Liver (tissue), 8 donors: ENCODE measurements at regions not wholly inside any gene's neighbourhood (a gene's known extent, or its start where the extent isn't known, plus 50 kb on each side); places are given as distances from the start of the nearest gene placed in this dataset.

Experiments
- DNase-seq: peaks from one replicate; pipeline ENCODE4 v3.0.0-alpha.2; 2017; ENCODE audit warnings: low spot score
- H3K27ac ChIP-seq, 2 donors: one replicate each; pipeline ENCODE4 v1.7.0; 2013; ENCODE audit warnings: inconsistent platforms in 2 of 2, low read length in 2 of 2, control low read depth in 1 of 2, low read depth in 1 of 2, mild to moderate bottlenecking in 1 of 2
- H3K27me3 ChIP-seq, 4 donors: one replicate each; pipeline versions ENCODE4 v1.6.1 to v1.7.0; 2013; ENCODE audit warnings: low read length in 3 of 4, inconsistent platforms in 1 of 4, mild to moderate bottlenecking in 1 of 4, moderate library complexity in 1 of 4; ENCODE audit not compliant: control insufficient read depth in 4 of 4, insufficient read depth in 4 of 4
- H3K36me3 ChIP-seq, 4 donors: one replicate each; pipeline versions ENCODE4 v1.6.1 to v1.7.0; 2013; ENCODE audit warnings: low read length in 3 of 4, mild to moderate bottlenecking in 3 of 4, low read depth in 1 of 4, moderate library complexity in 1 of 4; ENCODE audit not compliant: control insufficient read depth in 4 of 4, insufficient read depth in 3 of 4
- H3K4me1 ChIP-seq, 4 donors: one replicate each; pipeline versions ENCODE4 v1.6.1 to v1.7.0; 2013; ENCODE audit warnings: low read length in 3 of 4, mild to moderate bottlenecking in 3 of 4, moderate library complexity in 1 of 4; ENCODE audit not compliant: control insufficient read depth in 4 of 4, insufficient read depth in 4 of 4
- H3K4me3 ChIP-seq, 3 donors: one replicate each; pipeline versions ENCODE4 v1.6.1 to v1.7.0; 2013; ENCODE audit warnings: low read length in 3 of 3, control low read depth in 1 of 3, low read depth in 1 of 3, mild to moderate bottlenecking in 1 of 3
- H3K9ac ChIP-seq, 2 donors: one replicate each; pipeline ENCODE4 v1.7.0; 2013; ENCODE audit warnings: low read length in 2 of 2, mild to moderate bottlenecking in 2 of 2, moderate library complexity in 2 of 2, control low read depth in 1 of 2, low read depth in 1 of 2
- H3K9me3 ChIP-seq, 4 donors: one replicate each; pipeline versions ENCODE4 v1.6.1 to v1.7.0; 2013; ENCODE audit warnings: low read length in 3 of 4; ENCODE audit not compliant: control insufficient read depth in 4 of 4
- CTCF ChIP-seq: fragments of 150-350 bp; IDR thresholded peaks from 2 replicates; pipeline ENCODE4 v1.5.1; 2017; ENCODE audit warnings: improper control_type of control experiment, low read depth, low read length; ENCODE audit not compliant: missing input control
- EGR1 ChIP-seq, 2 donors: IDR thresholded peaks; 2 replicates each; pipeline ENCODE4 v1.6.1; 2016 to 2018; ENCODE audit warnings: antibody characterized with exemption in 2 of 2, low read depth in 2 of 2
- FOXA1 ChIP-seq: IDR thresholded peaks from 2 replicates; pipeline ENCODE4 v1.6.1; 2016; ENCODE audit warnings: antibody characterized with exemption
- FOXA2 ChIP-seq: IDR thresholded peaks from 2 replicates; pipeline ENCODE4 v1.6.1; 2016; ENCODE audit warnings: antibody characterized with exemption
- GABPA ChIP-seq, 2 donors: IDR thresholded peaks in 1 of 2; conservative IDR thresholded peaks in 1 of 2; 2 replicates each; pipeline ENCODE4 v1.6.1; 2016; ENCODE audit warnings: antibody characterized with exemption in 2 of 2, mild to moderate bottlenecking in 1 of 2, moderate library complexity in 1 of 2
- HNF4A ChIP-seq, 2 donors: conservative IDR thresholded peaks; 2 replicates each; pipeline ENCODE4 v1.6.1; 2016; ENCODE audit warnings: antibody characterized with exemption in 2 of 2, mild to moderate bottlenecking in 2 of 2
- HNF4G ChIP-seq: IDR thresholded peaks from 2 replicates; pipeline ENCODE4 v1.6.1; 2016; ENCODE audit warnings: antibody characterized with exemption
- JUND ChIP-seq, 2 donors: IDR thresholded peaks; 2 replicates each; pipeline ENCODE4 v1.6.1; 2016; ENCODE audit warnings: antibody characterized with exemption in 2 of 2
- NR2F2 ChIP-seq: IDR thresholded peaks from 2 replicates; pipeline ENCODE4 v1.6.1; 2016; ENCODE audit warnings: antibody characterized with exemption
- REST ChIP-seq: IDR thresholded peaks from 2 replicates; pipeline ENCODE4 v1.6.1; 2016; ENCODE audit warnings: antibody characterized with exemption, mild to moderate bottlenecking
- YY1 ChIP-seq: IDR thresholded peaks from 2 replicates; pipeline ENCODE4 v1.6.1; 2016; ENCODE audit warnings: antibody characterized with exemption, mild to moderate bottlenecking
- ZBTB33 ChIP-seq: IDR thresholded peaks from 2 replicates; pipeline ENCODE4 v1.6.1; 2016; ENCODE audit warnings: antibody characterized with exemption
- WGBS: extraction: QIAGEN DNeasy Blood & Tissue Kit; methylation state at CpG from one replicate; pipeline ENCODE4 v1.1.7; 2013; 5-methylcytosine and 5-hydroxymethylcytosine counted together
- TF ChIP-seq, protein P1 (sequence below): IDR thresholded peaks from 2 replicates; pipeline ENCODE4 v1.6.1; 2016; ENCODE audit warnings: antibody characterized with exemption
- donor health status: healthy.
- donor health status: healthy.
- donor health status: healthy.
- donor health status: healthy.
- donor health status: healthy.

- Histone ChIP-seq H3K27ac (no peak overlapping the region), H3K4me3 (no peak overlapping the region), H3K36me3 (peaks cover 0 to 36% (median 21%) of the 10 kb centered on the region in 4 donors), H3K9me3 (no peaks in the 10 kb centered on the region), H3K4me1 (no peaks in the 10 kb centered on the region), H3K9ac (no peak overlapping the region), H3K27me3 (no peaks in the 10 kb centered on the region)
- WGBS: 87% methylated on average over 5 of the region's 5 CpGs
- TF ChIP-seq EGR1 (IDR thresholded peaks at IDR 0.05; ENCODE audit: low read depth in 2 of 2): no peak
- TF ChIP-seq, protein P1, sequence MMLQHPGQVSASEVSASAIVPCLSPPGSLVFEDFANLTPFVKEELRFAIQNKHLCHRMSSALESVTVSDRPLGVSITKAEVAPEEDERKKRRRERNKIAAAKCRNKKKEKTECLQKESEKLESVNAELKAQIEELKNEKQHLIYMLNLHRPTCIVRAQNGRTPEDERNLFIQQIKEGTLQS: no peak
- no peak for TF ChIP-seq CTCF
- no peak for TF ChIP-seq GABPA (IDR thresholded peaks at IDR 0.05 in 1 of 2, conservative IDR thresholded peaks at IDR 0.05 in 1 of 2)
- TF ChIP-seq FOXA2: no peak
- DNase-seq: no peak
Observed at GRCh38 chr21:28872218-28872617, 120.5 kb downstream of the LTN1 start.

GRCh38 chr21:28871388-28872010, 121.2 kb downstream of the LTN1 start:
- H3K4me3 ChIP-seq: no peak overlapping the region
- no peaks in the 10 kb centered on the region for H3K9me3 ChIP-seq
- 94% methylated on average over 3 of the region's 3 CpGs for WGBS
- no peaks in the 10 kb centered on the region for H3K27me3 ChIP-seq
- no peak overlapping the region for H3K27ac ChIP-seq
- no peaks in the 10 kb centered on the region for H3K4me1 ChIP-seq
- TF ChIP-seq JUND (IDR thresholded peaks at IDR 0.05) (no peak), FOXA1 (no peak), REST (no peak), EGR1 (IDR thresholded peaks at IDR 0.05; ENCODE audit: low read depth in 2 of 2) (no peak), FOXA2 (no peak), HNF4G (no peak), HNF4A (conservative IDR thresholded peaks at IDR 0.05) (no peak), NR2F2 (no peak), GABPA (IDR thresholded peaks at IDR 0.05 in 1 of 2, conservative IDR thresholded peaks at IDR 0.05 in 1 of 2) (no peak), YY1 (no peak), ZBTB33 (no peak)
- TF ChIP-seq, protein P1: no peak
- no peak overlapping the region for H3K9ac ChIP-seq
- peaks cover 0 to 33% (median 21%) of the 10 kb centered on the region in 4 donors for H3K36me3 ChIP-seq
- DNase-seq: no peak
